SU-DHL-6 (cell line): ENCODE measurements at regions not wholly inside any gene's neighbourhood (a gene's known extent, or its start where the extent isn't known, plus 50 kb on each side); places are given as distances from the start of the nearest gene placed in this dataset.

Source experiments
- EZH2phosphoT487 ChIP-seq: fragments of 200-600 bp; sonication (generic), shearing (Covaris generic); conservative IDR thresholded peaks from 2 replicates; pipeline ENCODE4 v1.6.1; 2018; ENCODE audit warnings: mild to moderate bottlenecking, antibody characterized with exemption, low read length, moderate library complexity, mixed read lengths
- TF ChIP-seq, protein P1 (sequence below): fragments of 200-600 bp; sonication (generic); IDR thresholded peaks from one replicate; pipeline ENCODE4 v1.5.1; 2017; ENCODE audit warnings: antibody characterized with exemption, mild to moderate bottlenecking, low read length, moderate library complexity; ENCODE audit not compliant: insufficient read depth, poor library complexity, severe bottlenecking

DNA sequence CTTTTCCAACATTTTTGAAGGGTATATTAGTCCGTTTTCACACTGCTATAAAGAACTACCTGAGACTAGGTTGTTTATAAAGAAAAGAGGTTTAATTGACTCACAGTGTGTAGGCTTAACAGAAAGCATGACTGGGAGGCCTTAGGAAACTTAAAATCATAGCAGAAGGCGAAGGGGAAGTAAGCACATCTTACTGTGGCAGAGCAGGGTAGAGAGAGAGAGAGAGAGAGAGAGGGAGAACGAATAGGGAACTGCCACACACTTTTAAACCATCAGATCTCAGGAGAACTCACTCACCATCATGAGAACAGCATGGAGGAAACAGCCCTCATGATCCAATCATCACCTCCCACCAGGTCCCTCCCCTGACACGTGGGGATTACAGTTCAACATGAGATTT is 420.3 kb downstream of the SOCS6 start:
- TF ChIP-seq, protein P1, sequence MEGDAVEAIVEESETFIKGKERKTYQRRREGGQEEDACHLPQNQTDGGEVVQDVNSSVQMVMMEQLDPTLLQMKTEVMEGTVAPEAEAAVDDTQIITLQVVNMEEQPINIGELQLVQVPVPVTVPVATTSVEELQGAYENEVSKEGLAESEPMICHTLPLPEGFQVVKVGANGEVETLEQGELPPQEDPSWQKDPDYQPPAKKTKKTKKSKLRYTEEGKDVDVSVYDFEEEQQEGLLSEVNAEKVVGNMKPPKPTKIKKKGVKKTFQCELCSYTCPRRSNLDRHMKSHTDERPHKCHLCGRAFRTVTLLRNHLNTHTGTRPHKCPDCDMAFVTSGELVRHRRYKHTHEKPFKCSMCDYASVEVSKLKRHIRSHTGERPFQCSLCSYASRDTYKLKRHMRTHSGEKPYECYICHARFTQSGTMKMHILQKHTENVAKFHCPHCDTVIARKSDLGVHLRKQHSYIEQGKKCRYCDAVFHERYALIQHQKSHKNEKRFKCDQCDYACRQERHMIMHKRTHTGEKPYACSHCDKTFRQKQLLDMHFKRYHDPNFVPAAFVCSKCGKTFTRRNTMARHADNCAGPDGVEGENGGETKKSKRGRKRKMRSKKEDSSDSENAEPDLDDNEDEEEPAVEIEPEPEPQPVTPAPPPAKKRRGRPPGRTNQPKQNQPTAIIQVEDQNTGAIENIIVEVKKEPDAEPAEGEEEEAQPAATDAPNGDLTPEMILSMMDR = no peak
- TF ChIP-seq EZH2phosphoT487 = no peak
